COLO668 (cell line): ENCODE measurements at regions not wholly inside any gene's neighbourhood (a gene's known extent, or its start where the extent isn't known, plus 50 kb on each side); places are given as distances from the start of the nearest gene placed in this dataset.
"Not testable (repeated sequence)": the region's sequence is repeated elsewhere in the genome, so short reads cannot be mapped to it uniquely, and the experiment has no call there.

Source experiments
- DNase-seq: peaks from one replicate; lab custom pipeline; 2025; ENCODE audit not compliant: unreplicated experiment; lab: John Stamatoyannopoulos, UW

GRCh38 chr20:40010483-40010882, 678.6 kb downstream of the MAFB start:
- DNase-seq = no peak

GRCh38 chr20:40009542-40009941, 679.5 kb downstream of the MAFB start:
- no peak for DNase-seq

- DNase-seq = no peak
These were observed 680.9 kb downstream of the MAFB start for GRCh38 chr20:40008177-40008576.

GRCh38 chr20:40006168-40006860, 682.7 kb downstream of the MAFB start:
- no peak for DNase-seq

GRCh38 chr20:40004092-40004491, 684.9 kb downstream of the MAFB start:
- DNase-seq = not testable (repeated sequence)

- no peak for DNase-seq
These were observed 695.3 kb downstream of the MAFB start for GRCh38 chr20:39993742-39994141.

GRCh38 chr20:39990692-39991091, 698.3 kb downstream of the MAFB start:
- no peak for DNase-seq

- no peak for DNase-seq
These were observed 700.0 kb downstream of the MAFB start for GRCh38 chr20:39988991-39989390.

- no peak for DNase-seq
These were observed 702.7 kb downstream of the MAFB start for GRCh38 chr20:39986173-39986904.

GRCh38 chr20:39985271-39985827, 703.7 kb downstream of the MAFB start:
- DNase-seq = no peak

- no peak for DNase-seq
These were observed 705.4 kb downstream of the MAFB start for GRCh38 chr20:39983655-39984054.

GRCh38 chr20:39983183-39983582, 705.9 kb downstream of the MAFB start:
- DNase-seq = no peak

- DNase-seq = no peak
These were observed 714.0 kb downstream of the MAFB start for GRCh38 chr20:39974966-39975501.

- DNase-seq = no peak
These were observed 720.5 kb downstream of the MAFB start for GRCh38 chr20:39968495-39968894.

- no peak for DNase-seq
These were observed 721.2 kb downstream of the MAFB start for GRCh38 chr20:39967806-39968205.

- no peak for DNase-seq
These were observed 727.3 kb downstream of the MAFB start for GRCh38 chr20:39961637-39962244.

- DNase-seq = no peak
These were observed 728.3 kb downstream of the MAFB start for GRCh38 chr20:39960522-39961428.

- not testable (repeated sequence) for DNase-seq
These were observed 731.1 kb downstream of the MAFB start for GRCh38 chr20:39957911-39958310.

GRCh38 chr20:39954621-39955020, 734.4 kb downstream of the MAFB start:
- no peak for DNase-seq

GRCh38 chr20:39946931-39947330, 742.1 kb downstream of the MAFB start:
- no peak for DNase-seq
